Left kidney (tissue), 1 donor: ENCODE measurements at regions not wholly inside any gene's neighbourhood (a gene's known extent, or its start where the extent isn't known, plus 50 kb on each side); places are given as distances from the start of the nearest gene placed in this dataset.
"Not testable (repeated sequence)": the region's sequence is repeated elsewhere in the genome, so short reads cannot be mapped to it uniquely, and the experiment has no call there.

ENCODE experiments used
- DNase-seq: peaks from one replicate; pipeline ENCODE4 v3.0.0-alpha.2; 2013

DNA sequence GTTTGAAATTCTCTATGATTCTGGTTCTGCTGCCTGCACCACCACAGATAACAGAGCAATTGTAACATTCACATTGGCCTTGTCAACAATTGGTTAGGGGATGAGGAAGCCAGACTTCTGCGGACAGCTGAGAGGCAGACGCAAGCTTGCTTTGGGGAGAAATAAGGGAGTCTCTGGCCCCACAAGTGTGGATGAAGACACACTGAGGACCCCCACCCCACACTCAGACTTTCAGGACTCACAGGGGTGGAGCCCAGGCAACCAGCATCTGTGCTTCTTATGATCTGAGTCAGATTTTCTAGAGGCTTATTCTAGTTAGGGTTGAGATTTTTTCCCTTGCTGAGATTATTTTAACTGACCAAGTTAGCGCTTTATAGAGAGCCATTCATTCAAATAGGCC is 140.3 kb upstream of the IRX2 start:
- no peak for DNase-seq

DNA sequence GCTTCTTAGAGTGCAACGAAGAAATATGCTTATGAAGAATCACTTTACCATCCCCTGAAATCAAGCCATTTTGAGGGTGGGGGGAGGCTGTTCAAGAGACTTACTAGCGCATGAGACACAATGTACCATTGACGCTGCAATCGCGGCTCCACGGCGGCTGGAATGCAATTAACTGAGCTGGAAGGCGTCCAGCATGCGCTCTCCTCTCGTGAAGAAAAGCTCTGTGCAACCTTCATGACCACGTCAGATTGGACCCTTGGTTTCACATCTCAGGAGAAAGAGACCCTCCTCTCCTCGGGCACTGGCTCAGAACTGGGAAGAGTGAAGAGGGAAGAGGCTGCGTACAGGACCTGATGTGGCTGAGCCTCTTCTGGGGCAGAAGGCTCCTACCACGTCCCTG is 138.5 kb upstream of the IRX2 start:
- DNase-seq, result no peak

DNA sequence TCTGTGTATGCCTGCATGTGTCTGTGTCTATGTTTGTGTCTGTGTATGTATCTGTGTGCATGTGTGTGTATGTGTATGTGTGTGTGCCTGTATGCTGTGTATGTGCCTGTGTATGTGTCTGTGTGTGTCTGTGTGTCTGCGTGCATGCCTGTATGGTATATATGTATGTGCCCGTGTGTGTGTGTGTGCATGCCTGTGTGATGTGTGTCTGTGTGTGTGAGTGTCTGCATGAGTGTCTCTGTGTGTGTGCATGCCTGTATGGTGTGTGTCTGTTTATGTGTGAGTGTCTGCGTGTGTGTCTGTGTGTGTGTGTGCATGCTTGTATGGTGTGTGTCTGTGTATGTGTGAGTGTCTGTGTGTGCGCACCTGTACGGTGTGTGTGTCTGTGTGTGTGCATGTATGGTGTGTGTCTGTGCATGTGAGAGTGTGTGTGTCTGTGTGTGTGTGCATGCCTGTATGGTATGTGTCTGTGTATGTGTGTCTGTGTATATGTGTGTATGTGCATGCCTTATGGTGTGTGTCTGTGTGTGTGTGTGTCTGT is 137.1 kb upstream of the IRX2 start:
- no peak for DNase-seq

DNA sequence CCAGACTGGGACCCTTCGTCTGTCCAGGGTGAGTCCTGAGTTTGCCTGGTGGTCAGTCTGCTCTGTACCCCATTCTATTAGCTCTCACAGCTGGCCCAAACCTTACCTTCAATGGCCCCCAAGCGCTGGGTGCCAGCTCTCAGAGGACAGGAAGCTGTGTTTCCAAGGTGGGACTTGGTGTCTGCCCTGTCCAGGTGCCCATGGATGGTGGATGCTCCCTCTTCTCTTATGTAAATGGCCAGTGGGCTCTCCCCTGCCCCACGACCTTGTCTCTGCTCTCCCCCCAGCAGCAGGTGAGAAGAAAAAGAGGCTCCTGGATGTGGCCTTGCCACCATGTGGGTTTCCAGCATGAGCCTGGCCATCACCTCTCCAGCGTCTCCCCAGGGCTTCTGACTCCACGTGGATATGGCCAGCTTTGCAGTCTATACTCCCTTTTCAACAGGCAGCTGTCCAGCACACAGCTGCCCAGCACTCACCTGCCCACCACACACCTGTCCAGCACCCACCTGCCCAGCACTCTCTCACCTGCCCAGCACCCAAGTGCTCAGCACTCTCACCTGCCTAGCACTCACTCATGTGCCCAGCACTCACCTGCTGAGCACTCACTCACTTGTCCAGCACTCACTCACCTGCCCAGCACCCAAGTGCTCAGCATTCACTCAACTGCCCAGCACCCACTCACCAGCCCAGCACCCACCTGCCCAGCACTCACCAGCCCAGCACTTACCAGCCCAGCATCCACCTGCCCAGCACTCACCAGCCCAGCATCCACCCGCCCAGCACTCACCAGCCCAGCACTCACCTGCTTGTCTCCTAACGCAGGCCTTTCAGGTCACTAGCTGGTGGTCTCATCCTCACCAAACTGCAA is 136.2 kb upstream of the IRX2 start:
- DNase-seq, result no peak

DNA sequence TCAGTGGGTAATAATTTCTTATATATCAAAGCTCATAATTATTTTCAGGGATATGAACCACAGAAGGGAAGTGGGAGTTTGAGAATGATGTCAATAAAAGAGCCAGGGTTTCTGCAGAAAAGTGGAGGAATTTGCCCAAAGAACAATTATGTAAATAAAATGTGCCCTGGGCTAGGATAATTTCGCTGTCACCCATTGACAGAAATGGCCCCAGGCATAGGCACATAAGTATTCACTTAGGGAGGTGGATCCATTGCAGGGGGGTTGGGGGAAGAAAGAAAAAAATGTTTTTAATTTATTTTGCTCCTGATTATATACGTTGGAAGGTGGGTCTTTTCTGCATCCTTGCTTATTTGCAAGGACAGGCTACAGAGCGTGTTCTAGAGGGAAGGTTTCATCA is 135.1 kb upstream of the IRX2 start:
- no peak for DNase-seq

DNA sequence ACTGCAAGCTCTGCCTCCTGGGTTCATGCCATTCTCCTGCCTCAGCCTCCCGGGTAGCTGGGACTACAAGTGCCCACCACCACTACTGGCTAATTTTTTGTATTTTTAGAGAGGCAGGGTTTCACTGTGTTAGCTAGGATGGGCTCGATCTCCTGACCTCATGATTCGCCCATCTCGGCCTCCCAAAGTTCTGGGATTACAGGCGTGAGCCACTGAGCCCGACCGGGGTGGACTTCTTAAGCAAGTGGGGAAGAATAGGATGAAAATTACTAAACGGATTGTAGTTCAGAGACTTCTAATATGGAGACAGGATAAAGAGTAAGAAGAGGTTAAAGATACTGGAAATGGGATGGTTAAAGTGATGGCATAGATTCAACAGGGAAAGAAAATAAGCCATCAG is 132.3 kb upstream of the IRX2 start:
- DNase-seq, result no peak

DNA sequence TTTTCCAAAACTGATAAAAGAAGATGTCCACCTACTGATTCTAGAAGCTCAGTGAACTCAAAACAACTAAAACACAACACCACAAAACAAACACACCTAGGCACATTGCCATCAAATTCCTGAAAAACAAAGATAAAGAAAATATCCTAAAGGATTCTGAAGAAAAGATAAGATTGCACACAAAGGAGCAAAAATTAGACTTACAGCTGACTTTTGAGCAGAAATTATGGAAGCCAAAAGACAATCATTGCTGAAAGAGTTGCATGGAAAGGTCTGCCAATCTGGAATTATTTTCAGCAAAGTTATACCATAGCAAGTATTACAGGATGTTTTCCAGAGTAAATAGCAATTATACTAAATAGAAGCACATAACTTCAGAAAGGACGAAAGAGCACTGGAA is 128.2 kb upstream of the IRX2 start:
- no peak for DNase-seq

DNA sequence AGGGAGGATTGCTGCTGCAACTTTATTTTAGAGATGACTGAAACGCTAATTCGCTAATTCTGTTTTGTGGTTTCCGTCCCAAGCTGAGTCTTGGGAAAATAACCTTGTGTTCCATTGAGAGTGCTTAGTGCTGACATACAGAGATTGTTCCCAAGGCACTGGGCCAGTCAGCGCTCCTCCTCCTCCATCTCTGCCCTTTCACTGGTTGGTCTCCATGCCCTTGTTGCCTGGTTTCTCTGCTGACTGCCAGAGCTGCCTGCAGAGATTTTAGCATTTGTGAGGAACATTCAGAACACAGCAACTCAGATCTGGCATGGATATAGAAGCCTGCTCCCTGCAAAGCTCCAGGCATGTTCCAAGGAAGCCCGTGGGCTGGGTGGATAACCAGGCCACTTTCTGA is 126.0 kb upstream of the IRX2 start:
- no peak for DNase-seq

DNA sequence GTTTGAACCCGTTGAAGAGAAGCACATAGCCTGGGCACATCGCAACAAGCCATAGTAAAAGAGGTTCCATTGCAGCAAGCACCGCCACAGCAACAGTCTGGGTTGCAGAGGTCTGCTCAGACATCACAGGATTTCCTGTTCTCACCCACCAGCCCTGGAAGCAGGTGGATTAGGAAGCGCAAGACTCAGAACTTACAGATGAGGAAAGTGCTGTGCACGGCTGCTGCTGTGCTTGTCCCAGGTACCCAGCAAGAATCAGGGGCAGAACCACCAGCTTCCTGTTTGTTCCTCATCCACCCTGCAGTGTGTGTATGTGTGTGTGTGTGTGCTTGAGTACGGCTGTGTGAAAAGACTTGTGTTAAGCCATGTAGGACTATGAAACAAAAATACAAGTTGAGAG is 124.7 kb upstream of the IRX2 start:
- no peak for DNase-seq

DNA sequence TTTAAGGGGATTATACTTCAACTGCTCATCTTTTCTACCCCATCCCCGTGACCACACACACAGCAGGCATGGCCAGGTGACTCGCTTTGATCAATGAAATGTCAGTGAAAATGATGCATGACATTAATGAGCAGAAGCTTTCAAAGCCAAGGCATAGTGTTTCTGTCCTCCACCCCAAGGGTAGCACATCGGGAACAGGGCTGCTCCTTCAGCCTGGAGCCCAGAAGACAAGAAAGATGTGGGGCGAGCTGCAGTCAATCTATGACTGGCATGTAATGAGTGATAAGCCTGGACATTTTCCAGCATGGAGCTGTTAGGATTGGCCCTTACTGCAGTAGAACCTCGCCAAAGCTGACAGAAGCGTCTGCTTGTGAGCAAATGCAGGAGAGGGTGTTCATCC is 122.6 kb upstream of the IRX2 start:
- no peak for DNase-seq

DNA sequence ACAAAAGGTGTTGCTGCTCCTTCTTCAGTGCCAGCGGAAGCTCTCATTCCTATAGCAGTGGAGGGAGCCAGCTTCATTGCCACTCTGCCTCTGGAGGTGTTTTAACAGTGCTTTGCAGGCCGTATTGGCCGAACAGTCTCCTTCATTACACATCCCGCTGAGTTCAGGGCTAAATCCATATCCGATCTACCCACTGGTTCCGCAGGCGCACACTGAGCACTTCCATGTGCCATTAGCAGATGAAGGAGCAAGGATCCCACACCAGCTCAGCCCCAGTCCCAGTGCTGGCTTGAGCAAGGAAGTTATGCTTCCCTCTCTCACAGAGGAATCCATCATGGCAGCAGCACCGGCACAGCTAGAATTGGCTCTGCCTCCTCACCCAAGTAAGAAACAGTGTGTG is 121.2 kb upstream of the IRX2 start:
- no peak for DNase-seq

DNA sequence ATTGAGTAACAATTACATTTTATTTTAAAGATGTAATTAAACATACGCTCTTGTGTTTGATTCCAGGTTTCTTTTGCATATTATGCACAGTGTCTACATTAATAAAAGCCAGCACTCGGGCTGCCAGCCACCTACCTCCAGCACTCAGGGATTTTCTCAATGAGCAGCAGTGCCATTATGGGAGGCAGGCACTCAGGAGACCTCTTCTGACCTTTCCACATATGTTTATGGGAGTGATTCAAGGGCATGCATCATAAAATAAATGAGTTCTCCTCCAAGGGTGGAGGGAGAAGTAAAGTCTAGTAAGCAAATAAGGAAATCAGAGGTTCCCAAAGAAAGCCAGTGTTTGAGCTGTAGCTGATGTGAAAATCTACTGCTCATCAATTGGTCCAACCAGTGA is 119.8 kb upstream of the IRX2 start:
- no peak for DNase-seq

DNA sequence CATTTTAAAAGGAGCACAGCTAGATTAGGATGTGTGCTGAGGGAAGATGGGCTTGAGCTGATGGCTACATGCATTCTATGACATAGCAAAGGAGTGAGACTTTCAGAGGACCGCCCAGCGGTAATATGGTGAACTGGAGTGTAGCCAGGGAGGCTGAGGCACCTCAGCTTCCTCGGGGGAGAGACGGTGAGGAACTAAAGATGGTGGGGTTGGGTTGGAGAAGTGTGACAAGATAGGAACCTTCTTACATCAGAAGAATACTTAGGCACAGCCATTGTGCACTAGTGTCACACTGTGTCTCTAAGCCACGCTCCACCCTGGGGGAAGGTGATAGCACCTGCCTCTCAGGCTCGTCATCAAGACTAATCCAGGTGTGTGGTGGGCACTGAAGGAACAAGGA is 118.0 kb upstream of the IRX2 start:
- DNase-seq, result no peak

DNA sequence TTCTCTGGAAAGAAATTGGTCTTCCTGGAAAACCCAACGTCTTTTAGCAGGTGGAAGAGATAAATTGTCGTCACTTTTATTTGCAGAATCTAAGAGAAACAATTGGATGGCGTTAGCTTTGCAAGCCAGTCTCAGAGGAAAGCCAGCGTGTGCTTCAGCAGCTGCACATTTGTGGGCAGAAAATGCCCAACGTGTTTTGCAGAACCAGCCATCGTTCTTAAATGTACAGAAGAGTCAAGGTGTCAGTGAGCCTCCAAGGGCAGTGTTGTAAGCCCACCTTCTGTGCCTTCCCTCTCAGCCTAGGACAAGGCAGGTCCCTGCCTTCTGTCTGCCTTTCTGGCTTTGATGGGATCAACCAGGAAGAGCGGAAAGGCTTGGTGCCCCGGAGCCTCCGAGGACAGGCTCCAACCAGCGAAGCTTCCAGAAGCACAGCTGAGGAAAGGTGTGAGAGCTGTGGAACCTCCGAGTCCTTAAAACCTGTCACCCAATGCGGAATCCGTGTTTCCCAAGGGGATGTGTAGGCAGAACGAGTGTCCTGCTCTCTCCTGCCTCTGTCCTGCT is 116.0 kb upstream of the IRX2 start:
- DNase-seq, result no peak

DNA sequence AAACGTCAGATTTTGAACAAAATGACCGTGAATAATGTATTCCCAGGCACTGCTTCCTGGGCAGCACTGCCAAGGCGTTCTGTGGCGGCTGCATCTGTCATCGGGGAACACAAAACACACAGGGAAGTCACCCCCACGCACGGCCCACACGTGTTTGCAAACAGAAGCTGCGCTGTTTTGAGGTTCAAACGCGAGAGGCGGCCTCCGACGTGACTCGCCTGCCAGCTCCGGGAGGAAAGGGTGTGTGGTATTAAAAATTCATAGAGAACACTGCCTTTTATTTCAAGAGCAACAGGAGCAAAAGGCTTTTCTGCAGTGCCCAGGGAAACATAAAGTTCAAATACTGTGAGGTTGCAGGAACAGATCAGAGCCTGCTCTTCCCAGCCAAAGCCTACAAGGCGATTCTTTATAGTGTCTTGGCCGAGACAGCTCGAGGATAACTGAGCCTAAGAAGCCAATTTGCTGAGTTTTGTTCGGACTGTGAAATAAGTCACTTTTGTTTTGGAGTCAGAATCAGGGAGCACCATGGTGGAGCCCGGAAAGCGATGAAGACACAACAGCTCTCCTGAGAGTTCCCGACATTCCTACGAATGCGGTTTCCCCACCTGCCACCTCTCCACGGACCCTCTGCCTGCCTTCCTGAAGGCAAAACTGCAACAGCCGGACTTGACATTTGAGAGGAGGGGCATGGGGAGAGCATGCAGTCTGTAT is 115.3 kb upstream of the IRX2 start:
- no peak for DNase-seq

DNA sequence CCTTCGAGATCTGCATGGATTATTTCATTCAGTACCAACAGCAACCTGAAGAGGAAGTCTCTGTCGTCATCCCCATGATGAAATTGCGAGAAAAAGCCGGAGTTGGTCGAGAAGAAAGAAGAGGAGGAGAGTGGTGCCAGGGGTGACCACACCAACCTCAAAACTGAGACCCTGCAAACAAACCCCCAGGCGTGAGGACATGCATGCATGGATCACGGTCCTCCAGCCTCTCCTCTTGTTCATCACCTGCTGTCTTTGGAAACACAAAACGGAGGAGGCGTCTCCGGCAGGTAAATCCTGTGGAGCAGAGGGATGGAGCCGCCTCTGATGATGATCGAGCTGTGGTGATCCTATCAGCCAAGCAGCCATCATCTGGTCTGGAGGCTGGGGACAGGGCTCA is 114.4 kb upstream of the IRX2 start:
- DNase-seq, result no peak

DNA sequence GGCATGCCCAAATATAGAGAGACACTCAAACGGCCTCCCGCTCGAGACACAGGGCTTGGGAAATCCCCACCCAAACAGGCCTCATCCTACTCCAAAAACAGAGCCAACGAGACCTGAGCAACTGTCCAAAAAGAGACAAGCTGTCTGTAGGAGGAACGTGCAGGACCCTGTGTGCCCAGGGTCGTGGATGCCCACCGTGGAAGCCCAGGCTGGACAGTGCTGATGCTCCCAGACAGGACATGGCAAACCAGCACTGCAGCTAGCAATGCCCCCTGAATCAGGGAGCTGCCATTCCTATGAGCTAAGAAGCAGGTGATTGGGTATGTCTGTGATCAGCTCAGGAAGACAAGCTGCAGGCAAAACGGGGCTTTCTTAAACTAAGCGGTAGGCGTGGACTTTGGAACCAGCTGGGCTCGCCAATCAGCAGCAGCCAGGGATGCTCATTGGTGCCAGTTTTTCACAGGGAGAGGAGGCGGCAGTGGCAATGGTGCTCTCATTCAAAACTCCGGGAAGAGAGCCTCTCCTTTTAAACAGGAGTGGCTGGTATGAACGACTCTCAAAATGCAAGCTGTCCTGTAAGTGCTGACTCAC is 113.1 kb upstream of the IRX2 start:
- DNase-seq, result no peak

DNA sequence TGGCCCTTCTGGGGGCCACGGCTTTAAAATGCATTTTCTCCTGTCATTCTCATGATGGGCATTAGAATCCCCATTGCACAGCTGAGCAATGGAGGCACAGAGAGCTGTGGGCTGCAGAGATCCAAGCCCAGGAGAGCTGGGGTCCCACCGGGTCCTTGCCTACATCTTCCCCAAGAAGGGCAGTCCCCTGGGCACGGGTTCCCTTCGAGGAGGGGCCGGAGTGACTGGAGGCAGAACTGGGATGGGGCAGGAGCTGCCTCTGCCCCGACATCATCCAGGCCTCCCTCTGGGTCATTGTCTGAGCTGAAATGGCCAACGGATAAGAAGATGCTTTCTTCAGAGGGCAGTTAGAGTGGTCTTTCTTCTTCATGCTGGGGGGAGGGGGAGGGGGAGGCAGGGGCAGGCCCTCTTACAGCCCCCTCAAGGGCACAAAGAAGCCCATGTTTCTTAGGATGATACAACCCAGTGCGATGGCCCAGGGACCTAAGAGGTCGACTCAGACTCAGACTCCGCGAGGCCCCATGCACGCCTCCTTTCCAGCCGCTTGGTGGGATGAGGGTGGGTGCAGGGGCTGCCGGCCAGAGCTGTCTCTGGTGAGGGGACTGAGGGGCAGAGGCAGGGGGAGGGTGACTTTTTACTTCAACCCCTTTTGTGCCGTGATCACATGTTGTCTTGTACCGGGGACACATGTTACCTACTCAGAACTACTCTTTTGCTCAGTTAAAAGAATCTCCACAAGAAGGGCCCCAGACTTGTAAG is 112.4 kb upstream of the IRX2 start:
- DNase-seq, result no peak

DNA sequence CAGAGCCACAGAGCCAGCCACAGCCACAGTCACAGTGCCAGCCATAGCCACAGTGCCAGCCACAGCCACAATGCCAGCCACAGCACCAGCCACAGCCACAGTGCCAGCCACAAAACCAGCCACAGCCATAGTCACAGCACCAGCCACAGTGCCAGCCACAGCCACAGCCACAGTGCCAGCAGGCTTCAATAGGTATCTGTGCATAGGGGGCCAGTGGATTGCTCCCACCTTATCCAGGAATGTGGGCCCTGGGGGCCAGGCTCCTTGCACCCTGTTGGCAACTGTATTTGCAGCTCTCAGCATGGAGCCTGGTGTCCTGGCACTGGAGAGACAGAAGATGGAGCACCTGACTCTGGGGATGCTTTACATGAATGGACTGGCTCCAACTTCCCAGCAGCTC is 111.7 kb upstream of the IRX2 start:
- no peak for DNase-seq

DNA sequence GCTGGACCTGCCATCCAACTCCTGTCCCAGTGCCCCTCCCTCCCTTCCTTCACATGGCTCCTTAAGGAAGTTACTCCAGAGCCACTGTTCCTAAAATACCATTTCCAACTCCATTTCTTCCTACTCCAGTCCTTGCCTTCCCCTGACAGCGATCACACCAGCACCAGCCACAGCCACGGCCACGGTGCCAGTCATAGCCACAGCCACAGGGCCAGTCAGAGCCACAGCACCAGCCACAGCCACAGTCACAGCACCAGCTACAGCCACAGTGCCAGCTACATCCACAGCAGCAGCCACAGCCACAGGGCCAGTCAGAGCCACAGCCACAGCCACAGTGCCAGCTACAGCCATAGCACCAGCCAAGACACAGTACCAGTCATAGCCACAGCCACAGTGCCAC is 110.7 kb upstream of the IRX2 start:
- DNase-seq, result not testable (repeated sequence)

DNA sequence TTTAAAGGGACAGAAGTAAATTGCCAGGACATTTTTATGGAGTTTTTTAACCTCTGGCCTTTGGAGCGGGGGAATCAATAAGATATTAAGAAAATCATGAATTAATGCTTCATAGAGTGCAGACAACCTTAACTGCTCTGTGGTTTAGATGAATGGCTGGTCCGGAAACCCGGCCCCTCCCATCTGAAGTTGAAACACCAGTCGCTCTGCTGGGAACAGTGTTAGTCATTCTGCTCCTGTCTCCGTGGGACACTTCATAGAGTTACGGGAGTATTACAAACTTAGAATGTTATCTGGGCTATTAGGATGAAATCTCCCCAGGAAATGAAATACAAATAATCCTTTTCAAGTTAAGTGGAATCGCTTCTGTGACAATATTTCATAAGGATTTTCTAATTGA is 110.1 kb upstream of the IRX2 start:
- DNase-seq, result no peak

DNA sequence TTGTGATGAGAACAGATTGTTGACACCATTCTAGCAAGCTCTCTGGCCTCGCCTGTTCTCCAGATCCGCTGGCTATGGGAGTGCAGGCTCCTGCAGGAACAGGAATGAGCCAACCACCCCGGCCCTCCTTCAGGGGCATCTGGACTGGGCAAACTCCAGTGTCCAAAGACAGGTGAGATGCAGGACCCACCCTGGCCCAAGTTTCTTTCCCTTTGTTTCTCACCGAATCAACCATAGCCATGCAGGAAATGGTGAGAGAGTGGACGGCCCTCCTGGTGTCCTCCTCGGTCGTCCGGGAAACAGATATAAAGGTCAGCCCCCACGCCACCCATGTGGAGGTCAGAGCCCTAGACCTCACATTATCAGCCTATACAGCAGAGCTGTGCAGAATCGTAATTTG is 108.6 kb upstream of the IRX2 start:
- DNase-seq, result no peak
